PC-3 (cell line): ENCODE measurements at regions not wholly inside any gene's neighbourhood (a gene's known extent, or its start where the extent isn't known, plus 50 kb on each side); places are given as distances from the start of the nearest gene placed in this dataset.

Source experiments
- ATAC-seq: fragments of 200-7000 bp; cut with Tn5 transposase; 2 replicates; pipeline ENCODE4 v1.9.1; 2020; ENCODE audit warnings: mild to moderate bottlenecking, moderate library complexity
- BruUV-seq: library from RNA; stranded (reverse); fragments of 400-500 nt; replicated peaks from 2 replicates; lab custom pipeline; 2021; lab: Mats Ljungman, UMichigan
- CTCF ChIA-PET: fragments of 300-600 bp; sonication (Branson Sonifier 250); formaldehyde crosslinking; loops from one replicate; lab custom pipeline; 2022; ENCODE audit warnings: antibody characterized with exemption; lab: Charles Lee
- POLR2A ChIA-PET: fragments of 300-600 bp; sonication (Branson Sonifier 250); formaldehyde crosslinking; loops from one replicate; lab custom pipeline; 2022; ENCODE audit warnings: antibody characterized with exemption; ENCODE audit not compliant: unreplicated experiment; lab: Charles Lee
- DNase-seq: peaks from one replicate; pipeline ENCODE4 v3.0.0-alpha.2; 2015
- H2AFZ ChIP-seq: fragments of 300-600 bp; sonication (generic); 2 replicates; pipeline ENCODE4 v1.6.0; 2016; ENCODE audit warnings: antibody characterized with exemption, low read length
- H3F3A ChIP-seq: fragments of 300-600 bp; sonication (generic); one replicate; pipeline ENCODE4 v1.6.0; 2017; ENCODE audit warnings: antibody characterized with exemption, low read length, control low read depth, mild to moderate bottlenecking; ENCODE audit not compliant: unreplicated experiment
- H3K27ac ChIP-seq: fragments of 300-600 bp; sonication (generic); 2 replicates; pipeline ENCODE4 v1.5.1; 2016; ENCODE audit warnings: mild to moderate bottlenecking, low read length
- H3K27me3 ChIP-seq: fragments of 300-600 bp; sonication (generic); 2 replicates; pipeline ENCODE4 v1.6.1; 2016; ENCODE audit warnings: low read length, mixed read lengths
- H3K36me3 ChIP-seq: fragments of 300-600 bp; sonication (generic); 2 replicates; pipeline ENCODE4 v1.6.1; 2016; ENCODE audit warnings: low read depth, mixed run types, low read length, mixed read lengths
- H3K4me1 ChIP-seq: fragments of 300-600 bp; sonication (generic); 2 replicates; pipeline ENCODE4 v1.5.1; 2016; ENCODE audit warnings: low read length; ENCODE audit not compliant: insufficient read depth
- H3K4me2 ChIP-seq: fragments of 300-600 bp; sonication (generic); 2 replicates; pipeline ENCODE4 v1.6.0; 2016; ENCODE audit warnings: low read length
- H3K4me3 ChIP-seq: fragments of 300-600 bp; sonication (generic); 2 replicates; pipeline ENCODE4 v1.5.1; 2016; ENCODE audit warnings: mild to moderate bottlenecking, low read length, mixed read lengths
- H3K79me2 ChIP-seq: fragments of 300-600 bp; sonication (generic); 2 replicates; pipeline ENCODE4 v1.6.1; 2017; ENCODE audit warnings: low read length, mixed read lengths
- H3K9ac ChIP-seq: fragments of 300-600 bp; sonication (generic); 2 replicates; pipeline ENCODE4 v1.6.0; 2016; ENCODE audit warnings: mild to moderate bottlenecking, low read length
- H3K9me2 ChIP-seq: fragments of 300-600 bp; sonication (generic); replicated peaks from 2 replicates; pipeline ENCODE4 v1.6.1; 2016; ENCODE audit warnings: mixed run types, low read length, mixed read lengths
- H3K9me3 ChIP-seq: fragments of 300-600 bp; sonication (generic); 2 replicates; pipeline ENCODE4 v1.6.1; 2016; ENCODE audit warnings: low read length, mixed read lengths
- H4K20me1 ChIP-seq: fragments of 300-600 bp; sonication (generic); 2 replicates; pipeline ENCODE4 v1.6.1; 2016; ENCODE audit warnings: low read length, mixed read lengths
- EZH2 ChIP-seq: fragments of 300-600 bp; sonication (generic); IDR thresholded peaks from one replicate; pipeline ENCODE4 v1.6.1; 2017; ENCODE audit warnings: antibody characterized with exemption, mild to moderate bottlenecking, low read length; ENCODE audit not compliant: unreplicated experiment
- EZH2phosphoT487 ChIP-seq: fragments of 300-600 bp; sonication (generic); IDR thresholded peaks from 2 replicates; pipeline ENCODE4 v1.6.1; 2018; ENCODE audit warnings: mild to moderate bottlenecking, antibody characterized with exemption, low read length, borderline replicate concordance
- intact Hi-C: fragments of 100-400 bp; cut with micrococcal nuclease; formaldehyde crosslinking; loops from 2 replicates; pipeline ENCODE4 v1.9.0; 2023
- TF ChIP-seq, protein P1 (sequence below): fragments of 300-600 bp; sonication (generic); conservative IDR thresholded peaks from 2 replicates; pipeline ENCODE4 v1.5.1; 2017; ENCODE audit warnings: antibody characterized with exemption, low read depth, mild to moderate bottlenecking, low read length

DNA sequence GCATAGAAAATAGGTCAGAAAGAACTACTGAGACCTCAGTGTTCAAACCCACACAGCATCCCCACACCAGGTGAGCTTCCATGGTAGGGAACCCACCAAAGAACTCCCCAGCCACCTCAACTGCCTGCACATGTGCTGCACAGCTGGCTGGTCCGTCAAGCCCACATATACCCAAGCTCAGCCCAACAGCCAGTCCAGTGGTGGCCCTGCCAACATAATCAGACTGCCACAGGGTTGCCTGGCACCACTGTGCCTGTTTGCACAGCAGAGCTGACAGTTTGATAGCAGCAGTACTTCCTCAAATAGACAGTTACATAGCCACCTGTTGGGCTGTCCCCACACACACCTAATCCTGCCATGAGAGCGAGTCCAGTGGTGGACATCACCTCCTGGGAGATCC lies 283.3 kb upstream of the PRMT6 start:
- H4K20me1 ChIP-seq: no peaks in the 10 kb centered on the region
- no peaks in the 10 kb centered on the region for H3K36me3 ChIP-seq
- no peak overlapping the region for H3K4me3 ChIP-seq
- peaks cover 25% of the 10 kb centered on the region for H3K4me1 ChIP-seq
- intact Hi-C loops: no loop called here
- ChIA-PET CTCF (no interaction called here), POLR2A (no interaction called here)
- no peaks in the 10 kb centered on the region for H3K79me2 ChIP-seq
- no TSS peak for BruUV-seq
- no peak overlapping the region for H3K4me2 ChIP-seq
- ATAC-seq (no peak), DNase-seq (no peak)
- no peaks in the 10 kb centered on the region for H3F3A ChIP-seq
- TF ChIP-seq EZH2phosphoT487 (no peak), EZH2 (no peak)
- TF ChIP-seq, protein P1, sequence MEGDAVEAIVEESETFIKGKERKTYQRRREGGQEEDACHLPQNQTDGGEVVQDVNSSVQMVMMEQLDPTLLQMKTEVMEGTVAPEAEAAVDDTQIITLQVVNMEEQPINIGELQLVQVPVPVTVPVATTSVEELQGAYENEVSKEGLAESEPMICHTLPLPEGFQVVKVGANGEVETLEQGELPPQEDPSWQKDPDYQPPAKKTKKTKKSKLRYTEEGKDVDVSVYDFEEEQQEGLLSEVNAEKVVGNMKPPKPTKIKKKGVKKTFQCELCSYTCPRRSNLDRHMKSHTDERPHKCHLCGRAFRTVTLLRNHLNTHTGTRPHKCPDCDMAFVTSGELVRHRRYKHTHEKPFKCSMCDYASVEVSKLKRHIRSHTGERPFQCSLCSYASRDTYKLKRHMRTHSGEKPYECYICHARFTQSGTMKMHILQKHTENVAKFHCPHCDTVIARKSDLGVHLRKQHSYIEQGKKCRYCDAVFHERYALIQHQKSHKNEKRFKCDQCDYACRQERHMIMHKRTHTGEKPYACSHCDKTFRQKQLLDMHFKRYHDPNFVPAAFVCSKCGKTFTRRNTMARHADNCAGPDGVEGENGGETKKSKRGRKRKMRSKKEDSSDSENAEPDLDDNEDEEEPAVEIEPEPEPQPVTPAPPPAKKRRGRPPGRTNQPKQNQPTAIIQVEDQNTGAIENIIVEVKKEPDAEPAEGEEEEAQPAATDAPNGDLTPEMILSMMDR: no peak
- no peak overlapping the region for H2AFZ ChIP-seq
- H3K27ac ChIP-seq: no peak overlapping the region
- H3K9me3 ChIP-seq: no peaks in the 10 kb centered on the region
- no peak overlapping the region for H3K9ac ChIP-seq
- H3K9me2 ChIP-seq: no peaks in the 10 kb centered on the region
- H3K27me3 ChIP-seq: no peaks in the 10 kb centered on the region

DNA sequence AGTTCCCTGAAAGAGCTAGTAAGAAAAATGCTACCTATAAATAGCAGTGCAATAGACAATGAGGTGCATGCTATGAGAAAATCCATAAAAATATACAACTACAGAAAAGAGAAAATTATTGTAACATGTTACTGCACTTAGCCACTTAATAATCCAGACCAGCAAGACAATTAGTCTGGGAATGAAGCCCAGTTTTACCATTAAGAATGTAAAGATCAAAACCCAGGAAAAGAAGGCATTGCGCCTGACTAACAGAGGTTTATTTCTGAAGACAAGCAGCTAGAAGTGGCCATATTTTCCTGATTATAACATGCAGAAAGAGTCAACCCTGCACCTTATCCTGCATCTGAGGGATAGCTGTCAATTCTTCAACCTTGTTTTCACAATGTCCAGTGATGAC lies 276.4 kb upstream of the PRMT6 start:
- ChIA-PET POLR2A (no interaction called here), CTCF (no interaction called here)
- Histone ChIP-seq H3K27ac (no peak overlapping the region), H3K4me2 (no peak overlapping the region), H3K27me3 (no peaks in the 10 kb centered on the region), H2AFZ (no peak overlapping the region), H3F3A (no peaks in the 10 kb centered on the region), H3K79me2 (no peaks in the 10 kb centered on the region), H3K4me3 (no peak overlapping the region), H3K9me2 (no peaks in the 10 kb centered on the region), H3K9me3 (no peaks in the 10 kb centered on the region), H3K9ac (no peak overlapping the region), H3K36me3 (no peaks in the 10 kb centered on the region), H3K4me1 (peaks cover 16% of the 10 kb centered on the region), H4K20me1 (no peaks in the 10 kb centered on the region)
- no TSS peak for BruUV-seq
- TF ChIP-seq EZH2phosphoT487 (no peak), EZH2 (no peak)
- TF ChIP-seq, protein P1: no peak
- no peak for DNase-seq
- intact Hi-C loops: no loop called here
- ATAC-seq: no peak

DNA sequence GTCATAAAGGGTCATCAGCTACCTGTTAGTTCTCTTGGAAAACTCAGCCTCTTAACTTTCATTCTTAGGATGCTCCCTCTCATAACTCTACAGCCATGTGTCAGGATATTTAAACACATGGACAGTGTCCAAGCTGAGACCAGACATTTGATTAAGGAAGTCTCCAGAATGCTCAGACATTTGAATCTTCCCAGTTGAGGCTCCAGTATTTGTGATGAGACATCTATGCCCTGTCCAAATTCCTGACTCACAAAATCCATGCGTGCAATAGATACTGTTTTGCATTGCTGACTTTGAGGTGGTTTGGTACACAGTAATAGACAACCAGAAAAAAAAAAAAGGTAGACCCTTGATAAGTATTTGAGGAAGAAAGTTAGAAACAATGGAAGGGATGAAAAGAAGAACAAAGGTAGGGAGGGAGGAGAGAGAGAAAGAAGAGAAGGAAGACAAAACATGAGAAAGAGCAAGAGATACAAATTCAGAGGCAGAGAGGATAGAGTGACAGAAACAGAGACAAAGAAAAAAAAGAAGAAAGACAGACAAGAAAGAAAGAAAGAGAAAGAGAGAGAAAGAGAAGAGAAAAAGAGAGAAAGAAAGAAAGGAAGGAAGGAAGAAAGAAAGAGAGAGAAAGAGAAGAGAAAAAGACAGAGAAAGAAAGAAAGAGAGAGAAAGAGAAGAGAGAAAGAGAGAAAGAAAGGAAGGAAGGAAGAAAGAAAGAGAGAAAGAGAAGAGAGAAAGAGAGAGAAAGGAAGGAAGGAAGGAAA lies 275.5 kb upstream of the PRMT6 start:
- Histone ChIP-seq H3K4me1 (peaks cover 16% of the 10 kb centered on the region), H4K20me1 (no peaks in the 10 kb centered on the region), H3F3A (no peaks in the 10 kb centered on the region), H3K9ac (no peak overlapping the region), H3K9me2 (no peaks in the 10 kb centered on the region), H3K9me3 (no peaks in the 10 kb centered on the region), H3K4me2 (peak overlapping the region; percentile 28), H3K27ac (no peak overlapping the region), H3K36me3 (no peaks in the 10 kb centered on the region), H3K4me3 (no peak overlapping the region), H3K27me3 (no peaks in the 10 kb centered on the region), H3K79me2 (no peaks in the 10 kb centered on the region), H2AFZ (no peak overlapping the region)
- ChIA-PET POLR2A (no interaction called here), CTCF (no interaction called here)
- peak; percentile 45 for DNase-seq
- ATAC-seq: no peak; the same call in 1 of the 2 replicates
- BruUV-seq: no TSS peak
- intact Hi-C loops: no loop called here
- no peak for TF ChIP-seq EZH2phosphoT487
- no peak for TF ChIP-seq EZH2
- TF ChIP-seq, protein P1: no peak
